ENCODE measurements at regions not wholly inside any gene's neighbourhood (a gene's known extent, or its start where the extent isn't known, plus 50 kb on each side); places are given as distances from the start of the nearest gene placed in this dataset.

DNA sequence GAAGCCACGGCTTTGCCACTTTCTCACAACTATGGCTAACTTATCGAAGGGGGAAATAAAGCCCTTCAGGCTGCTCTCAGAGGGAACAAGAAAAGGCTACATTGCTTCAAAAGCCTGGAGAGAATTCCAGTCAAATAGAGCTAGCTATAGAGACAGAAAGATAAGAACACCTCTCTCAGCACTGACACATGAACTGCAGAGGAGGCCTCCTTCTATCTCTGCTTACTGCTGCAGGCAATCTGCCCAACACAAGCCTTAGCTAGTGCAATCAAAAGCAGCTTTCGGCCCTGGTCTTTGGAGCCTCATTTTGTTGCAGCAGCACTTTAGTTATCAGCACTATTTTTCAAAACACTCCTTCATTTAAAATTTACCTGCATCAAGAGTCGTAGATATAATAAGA, 118.4 kb upstream of the ROBO1 start:
- TF ChIP-seq, protein P1, sequence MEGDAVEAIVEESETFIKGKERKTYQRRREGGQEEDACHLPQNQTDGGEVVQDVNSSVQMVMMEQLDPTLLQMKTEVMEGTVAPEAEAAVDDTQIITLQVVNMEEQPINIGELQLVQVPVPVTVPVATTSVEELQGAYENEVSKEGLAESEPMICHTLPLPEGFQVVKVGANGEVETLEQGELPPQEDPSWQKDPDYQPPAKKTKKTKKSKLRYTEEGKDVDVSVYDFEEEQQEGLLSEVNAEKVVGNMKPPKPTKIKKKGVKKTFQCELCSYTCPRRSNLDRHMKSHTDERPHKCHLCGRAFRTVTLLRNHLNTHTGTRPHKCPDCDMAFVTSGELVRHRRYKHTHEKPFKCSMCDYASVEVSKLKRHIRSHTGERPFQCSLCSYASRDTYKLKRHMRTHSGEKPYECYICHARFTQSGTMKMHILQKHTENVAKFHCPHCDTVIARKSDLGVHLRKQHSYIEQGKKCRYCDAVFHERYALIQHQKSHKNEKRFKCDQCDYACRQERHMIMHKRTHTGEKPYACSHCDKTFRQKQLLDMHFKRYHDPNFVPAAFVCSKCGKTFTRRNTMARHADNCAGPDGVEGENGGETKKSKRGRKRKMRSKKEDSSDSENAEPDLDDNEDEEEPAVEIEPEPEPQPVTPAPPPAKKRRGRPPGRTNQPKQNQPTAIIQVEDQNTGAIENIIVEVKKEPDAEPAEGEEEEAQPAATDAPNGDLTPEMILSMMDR (IDR thresholded peaks at IDR 0.05) = no peak
- TF ChIP-seq POLR2A (IDR thresholded peaks at IDR 0.05) = no peak

All from heart left ventricle (tissue), 13 donors.